Prostate gland (tissue), 2 donors: ENCODE measurements at regions not wholly inside any gene's neighbourhood (a gene's known extent, or its start where the extent isn't known, plus 50 kb on each side); places are given as distances from the start of the nearest gene placed in this dataset.

Experiments
- CTCF ChIP-seq, 4 experiments: fragments of 200-600 bp in 2 of 4; fragments of 450-650 bp in 2 of 4; sonication (generic) in 2 of 4; IDR thresholded peaks; 1 replicate in 3 of 4; 2 replicates in 1 of 4; pipeline ENCODE4 v1.5.1; 2016 to 2019; ENCODE audit warnings: antibody characterized with exemption in 4 of 4, mild to moderate bottlenecking in 2 of 4, moderate library complexity in 2 of 4
- POLR2A ChIP-seq: fragments of 450-650 bp; IDR thresholded peaks from one replicate; pipeline ENCODE4 v1.6.1; 2016; ENCODE audit warnings: antibody characterized with exemption, mild to moderate bottlenecking
- POLR2AphosphoS5 ChIP-seq: sonication (generic); formaldehyde crosslinking; IDR thresholded peaks from one replicate; pipeline ENCODE4 v1.6.1; 2017; ENCODE audit warnings: antibody characterized with exemption

- TF ChIP-seq CTCF (IDR thresholded peaks at IDR 0.05) (no peak), POLR2AphosphoS5 (no peak), POLR2A (no peak)
These were observed 66.7 kb upstream of the MYO3A start for GRCh38 chr10:25867321-25867720.
